ENCODE measurements at regions not wholly inside any gene's neighbourhood (a gene's known extent, or its start where the extent isn't known, plus 50 kb on each side); places are given as distances from the start of the nearest gene placed in this dataset.

DNA sequence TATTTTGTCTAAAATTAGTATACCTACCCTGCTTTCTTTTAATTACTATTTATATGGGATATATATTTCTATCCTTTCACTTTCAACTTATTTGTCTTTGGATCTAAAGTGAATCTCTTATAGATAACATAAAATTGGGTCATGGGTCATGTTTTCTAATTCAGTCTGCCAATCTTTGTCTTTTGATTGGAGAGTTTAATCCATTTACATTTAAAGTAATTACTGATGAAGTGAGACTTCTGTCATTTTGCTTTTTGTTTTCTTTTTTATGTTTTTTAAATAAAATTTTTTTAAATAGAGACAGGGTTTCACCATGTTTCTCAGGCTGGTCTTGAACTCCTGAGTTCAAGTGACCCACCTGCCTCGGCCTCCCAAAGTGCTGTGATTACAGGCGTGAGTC lies 50.5 kb upstream of the PRDM1 start:
- no peak for DNase-seq (ENCODE audit: low read depth)

DNA sequence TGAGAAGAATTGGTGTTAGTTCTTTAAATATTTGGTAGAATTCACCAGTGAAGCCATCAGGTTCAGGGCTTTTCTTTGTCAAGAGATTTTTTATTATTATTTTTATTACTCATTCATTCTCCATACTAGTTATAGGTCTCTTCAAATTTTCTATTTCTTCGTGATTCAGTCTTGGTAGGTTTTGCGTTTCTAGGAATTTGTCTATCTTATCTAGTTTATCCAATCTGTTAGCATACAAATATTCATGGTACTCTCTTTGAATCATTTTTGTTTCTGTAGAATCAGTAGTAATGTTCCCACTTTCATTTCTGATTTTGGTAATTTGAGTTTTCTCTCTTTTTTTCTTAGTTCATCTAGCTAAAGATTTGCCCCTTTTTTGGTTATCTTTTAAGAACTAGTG lies 52.3 kb upstream of the PRDM1 start:
- no peak for DNase-seq (ENCODE audit: low read depth)

GRCh38 chr6:106027758-106028157 lies 58.4 kb upstream of the PRDM1 start:
- DNase-seq (ENCODE audit: low read depth): no peak

GRCh38 chr6:106026748-106027715 lies 59.1 kb upstream of the PRDM1 start:
- no peak for DNase-seq (ENCODE audit: low read depth)

DNA sequence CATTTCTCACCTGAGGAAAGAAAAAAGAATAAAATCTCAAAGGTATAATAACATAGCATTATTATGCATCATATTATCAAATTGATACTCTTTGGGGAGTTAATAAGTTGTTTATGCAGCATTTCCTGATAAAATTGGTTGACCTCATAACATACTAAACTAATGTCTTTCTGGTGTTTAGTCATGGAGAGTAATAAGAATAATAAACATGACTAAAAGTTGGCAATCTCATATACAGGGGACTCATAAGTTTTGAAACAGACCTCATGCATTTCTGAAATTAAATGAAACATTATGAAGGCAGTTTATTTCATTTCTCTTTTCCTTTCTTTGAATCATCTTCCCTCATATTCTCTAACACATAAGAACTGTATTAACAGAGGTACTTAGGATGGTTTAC lies 60.5 kb upstream of the PRDM1 start:
- DNase-seq (ENCODE audit: low read depth): no peak

DNA sequence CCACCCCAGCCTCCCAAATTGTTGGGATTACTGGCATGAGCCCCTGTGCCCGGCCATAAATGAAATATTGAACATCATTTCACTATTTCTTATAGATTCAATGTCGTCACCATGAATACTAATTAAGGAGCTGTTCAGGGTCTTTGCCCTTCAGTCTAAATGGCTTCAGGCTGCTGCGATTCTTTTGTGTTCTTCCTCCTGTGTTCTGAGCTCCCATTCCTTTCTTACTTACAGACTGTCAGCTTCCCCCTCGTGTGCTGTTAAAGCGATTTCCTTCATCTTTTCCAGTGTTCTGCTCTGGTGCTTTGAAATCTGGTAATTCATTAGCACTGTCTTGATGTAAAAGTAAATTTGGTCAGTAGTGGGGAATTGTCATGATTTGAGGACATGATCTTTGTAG lies 63.3 kb upstream of the PRDM1 start:
- DNase-seq (ENCODE audit: low read depth): no peak

DNA sequence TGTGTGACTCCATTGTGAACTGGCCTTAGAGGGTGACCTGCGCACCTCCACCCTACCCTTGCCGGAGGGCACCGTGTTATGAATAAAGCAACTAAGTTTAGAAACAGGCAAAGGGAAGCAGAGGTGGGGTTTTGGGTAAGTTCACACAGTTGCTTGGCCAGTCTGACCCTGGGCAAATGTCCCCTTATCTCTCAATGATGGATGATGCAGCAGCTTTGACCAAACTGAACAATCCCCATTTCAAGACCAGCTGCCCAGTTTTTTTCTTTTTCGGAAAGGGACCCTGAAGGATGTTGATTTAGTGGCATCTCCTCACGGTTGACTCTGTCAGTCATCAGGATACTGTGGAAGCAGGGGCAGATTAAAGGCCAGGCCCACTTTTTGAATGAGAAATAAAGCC lies 68.7 kb upstream of the PRDM1 start:
- no peak for DNase-seq (ENCODE audit: low read depth)

GRCh38 chr6:106014955-106015354 lies 71.2 kb upstream of the PRDM1 start:
- no peak for DNase-seq (ENCODE audit: low read depth)

DNA sequence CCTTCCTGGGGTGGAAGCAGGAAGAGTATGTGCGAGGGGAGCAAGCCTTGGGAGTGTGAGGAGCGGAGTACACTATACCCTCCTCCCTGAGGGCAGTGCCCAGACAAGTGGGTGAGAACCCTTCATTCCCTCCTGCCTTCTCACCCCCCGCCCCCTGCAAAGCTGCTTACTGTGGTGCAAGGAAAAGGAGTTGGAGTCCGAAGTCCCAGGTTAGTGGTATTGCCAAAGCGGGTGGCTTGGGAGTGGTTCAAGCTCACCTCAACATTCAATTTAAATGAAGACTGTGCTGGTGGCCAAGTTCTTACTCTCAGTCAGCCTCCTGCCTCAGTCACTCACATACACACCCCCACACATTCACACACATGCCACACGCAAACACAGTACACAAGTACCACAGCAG lies 74.7 kb upstream of the PRDM1 start:
- no peak for DNase-seq (ENCODE audit: low read depth)

- no peak for DNase-seq (ENCODE audit: low read depth)
Measured at GRCh38 chr6:106005954-106006353, 80.2 kb upstream of the PRDM1 start.

GRCh38 chr6:106005013-106005412 lies 81.1 kb upstream of the PRDM1 start:
- no peak for DNase-seq (ENCODE audit: low read depth)

- no peak for DNase-seq (ENCODE audit: low read depth)
Measured at GRCh38 chr6:106003268-106003987, 82.7 kb upstream of the PRDM1 start.

- DNase-seq (ENCODE audit: low read depth): no peak
Measured at GRCh38 chr6:106002005-106002404, 84.1 kb upstream of the PRDM1 start.

DNA sequence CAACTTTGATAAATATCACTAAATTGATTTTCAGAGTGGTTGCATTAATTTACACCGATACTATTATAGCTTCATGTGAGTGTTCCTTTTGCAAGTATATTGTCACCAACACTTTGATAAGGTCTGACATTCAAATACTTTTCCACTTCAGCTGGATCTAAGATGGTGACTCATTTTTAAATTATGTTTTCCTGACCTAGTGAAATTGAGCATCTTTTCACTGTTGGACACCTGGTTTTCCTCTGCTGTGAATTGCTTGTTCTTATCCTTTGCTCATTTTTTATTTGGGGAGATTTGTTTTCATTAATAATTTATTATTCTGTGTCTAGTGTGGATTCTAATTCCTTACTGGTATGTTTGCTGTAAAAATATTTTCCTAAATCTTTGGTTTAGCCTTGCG lies 85.2 kb upstream of the PRDM1 start:
- no peak for DNase-seq (ENCODE audit: low read depth)

DNA sequence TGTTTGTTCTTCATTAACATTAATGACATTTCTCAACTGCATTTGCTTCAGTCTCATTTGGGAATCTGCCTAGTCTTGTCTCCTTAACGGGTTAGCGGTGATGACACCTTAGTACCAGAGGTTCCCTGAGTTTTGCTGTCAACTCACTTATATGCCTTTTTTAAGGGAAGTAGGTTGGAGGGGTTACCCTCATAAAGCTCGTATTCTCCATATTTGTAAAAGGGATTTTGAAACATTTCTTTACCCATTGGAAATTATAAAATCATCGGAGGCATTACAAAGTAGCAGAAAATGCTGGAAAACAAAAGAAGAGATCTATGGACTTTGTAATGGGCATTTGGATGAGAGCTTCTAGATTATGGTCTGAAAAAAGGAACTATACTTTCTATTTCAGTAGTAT lies 88.7 kb upstream of the PRDM1 start:
- no peak for DNase-seq (ENCODE audit: low read depth)

- DNase-seq (ENCODE audit: low read depth): no peak
Measured at GRCh38 chr6:105995391-105995865, 90.7 kb upstream of the PRDM1 start.

DNA sequence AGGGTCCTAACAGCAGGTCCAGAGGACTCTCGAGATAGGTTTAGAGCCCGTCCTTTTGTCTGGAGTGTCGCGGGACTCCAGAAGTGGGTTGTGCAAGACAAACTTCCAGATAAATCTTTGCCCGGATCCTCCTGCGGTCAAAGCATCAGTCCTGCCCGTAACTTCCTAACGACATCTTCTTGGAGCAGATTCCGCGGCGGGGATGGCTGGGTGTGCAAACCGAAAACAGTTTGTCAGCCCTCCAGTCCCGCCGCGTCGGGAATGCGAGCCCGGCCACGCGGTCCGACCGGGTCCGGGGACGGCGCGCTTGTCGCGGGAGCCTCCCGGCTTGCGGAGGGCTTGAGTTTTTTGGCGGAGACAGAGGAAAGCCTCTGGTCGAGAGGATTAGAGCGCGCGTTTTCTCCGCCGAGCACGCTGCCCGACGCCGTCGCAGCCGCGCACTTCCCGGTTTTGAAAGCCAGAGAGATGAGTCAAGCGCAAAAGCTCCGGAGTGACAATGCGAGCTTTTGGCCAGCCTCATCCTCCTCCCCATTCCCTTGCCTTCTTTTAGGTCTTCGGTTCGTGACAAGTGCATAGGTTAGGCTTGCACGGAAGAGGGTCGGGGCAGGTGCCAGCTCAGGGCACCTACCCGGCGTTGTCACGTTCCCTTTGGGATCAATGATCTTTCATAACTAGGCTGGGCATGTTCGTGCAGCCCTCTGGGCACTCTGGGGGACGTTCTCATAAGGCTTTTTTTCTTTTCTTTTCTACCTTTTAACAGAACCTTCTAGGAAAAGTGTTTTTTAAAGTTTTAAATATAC lies 91.3 kb upstream of the PRDM1 start:
- peak; percentile 41 for DNase-seq (ENCODE audit: low read depth)

DNA sequence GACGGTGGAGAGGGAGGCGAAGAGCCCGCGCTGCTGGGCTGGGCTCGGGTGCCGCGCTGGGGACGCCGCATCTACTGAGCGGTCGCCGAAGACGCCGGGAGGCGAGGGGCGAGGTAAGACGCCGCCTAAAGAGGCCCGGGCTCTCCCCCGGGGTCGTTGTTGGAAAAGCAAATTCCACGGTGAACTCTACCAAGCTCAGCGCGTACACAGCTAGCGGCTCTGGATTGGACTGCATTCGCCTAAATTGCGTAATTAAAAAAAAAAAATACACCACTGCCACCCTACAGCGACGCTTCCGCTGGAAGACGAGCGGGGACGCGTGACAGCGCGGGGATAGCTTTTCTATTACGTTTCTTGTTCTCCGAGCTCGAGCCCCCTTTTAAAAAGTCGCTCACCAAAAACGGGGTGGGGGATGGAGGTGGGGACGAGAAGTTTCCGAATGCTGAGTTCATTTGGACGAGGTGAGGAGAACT lies 92.0 kb upstream of the PRDM1 start:
- DNase-seq (ENCODE audit: low read depth): no peak

GRCh38 chr6:105993341-105994117 lies 92.6 kb upstream of the PRDM1 start:
- DNase-seq (ENCODE audit: low read depth): no peak

DNA sequence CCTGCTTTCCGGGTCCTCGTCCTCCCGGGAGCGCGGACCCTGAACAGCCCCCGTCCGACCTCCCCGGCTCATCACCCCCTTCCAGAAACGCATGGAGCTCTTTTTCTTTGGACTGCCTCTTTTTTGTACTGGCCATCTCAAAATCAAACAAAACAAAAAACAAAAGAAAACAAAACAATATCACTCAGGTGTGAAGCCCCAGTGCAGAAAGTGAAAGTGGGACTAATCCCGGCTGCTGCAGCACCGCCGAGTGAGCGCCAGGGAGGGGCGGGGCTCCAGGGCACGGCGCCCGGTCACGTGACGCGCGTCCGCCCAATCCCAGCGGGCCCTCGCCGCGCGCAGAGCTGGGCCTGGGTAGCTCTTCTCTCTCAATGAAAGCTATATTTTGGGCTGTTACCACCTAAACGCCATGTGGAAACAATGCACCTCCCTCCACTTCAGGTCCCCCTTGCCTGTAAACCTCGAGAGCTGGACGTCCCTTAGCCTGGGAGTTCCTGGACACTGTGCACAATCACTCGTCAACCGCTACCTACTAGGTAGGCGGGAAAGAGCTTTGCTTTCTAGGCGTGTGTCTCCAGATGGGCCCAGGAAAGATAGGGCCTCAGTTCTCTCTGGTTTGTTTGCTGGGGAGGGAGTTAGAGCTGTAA lies 93.7 kb upstream of the PRDM1 start:
- DNase-seq (ENCODE audit: low read depth): peak; percentile 90

Data from activated T-cell treated with anti-CD3 and anti-CD28 coated beads for 48 hours (primary cell).